ENCODE measurements at regions not wholly inside any gene's neighbourhood (a gene's known extent, or its start where the extent isn't known, plus 50 kb on each side); places are given as distances from the start of the nearest gene placed in this dataset.

DNA sequence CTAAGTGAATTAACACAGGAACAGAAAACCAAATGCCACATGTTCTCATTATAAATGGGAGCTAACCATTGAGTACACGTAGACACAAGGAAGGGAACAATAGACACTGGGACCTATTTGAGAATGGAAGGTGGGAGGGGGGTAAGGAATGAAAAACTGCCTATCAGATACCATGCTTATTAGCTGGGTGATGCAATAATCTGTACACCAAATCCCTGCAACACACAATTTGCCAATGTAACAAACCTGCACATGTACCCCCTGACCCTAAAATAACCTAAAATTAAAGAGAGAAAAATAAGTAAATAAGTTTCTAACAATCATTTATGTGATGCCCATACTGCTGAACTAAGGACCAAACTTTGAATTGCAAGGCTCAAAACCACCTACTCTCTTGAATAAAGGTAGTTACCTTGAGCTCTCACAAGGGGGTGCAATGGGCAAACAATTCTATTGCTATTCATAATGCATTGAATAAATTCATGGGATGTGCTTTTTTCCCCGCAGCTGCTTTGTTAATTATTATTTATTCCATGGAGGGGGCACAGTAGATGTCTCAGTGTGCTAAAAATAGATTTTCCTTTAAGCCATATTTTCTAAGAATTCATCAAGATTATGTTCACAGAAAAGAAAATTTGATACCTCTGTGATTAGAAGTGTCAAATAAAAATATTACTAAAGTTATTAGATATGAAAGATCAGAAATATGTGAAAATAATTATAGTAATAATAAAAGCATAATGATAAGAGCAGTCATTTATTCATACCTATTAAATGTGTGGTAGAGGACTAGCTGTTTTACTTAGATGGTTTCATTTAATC, 76.2 kb upstream of the PTPN3 start:
- 43% methylated on average over 2 of the region's 2 CpGs; no CpG with 5 or more reads in 1 of the 2 experiments for WGBS, 2 experiments (ENCODE audit: extremely low coverage in 1 of 2, insufficient coverage in 1 of 2, insufficient read length in 1 of 2, insufficient replicate concordance in 2 of 2, low coverage in 1 of 2, low lambda C conversion rate in 2 of 2, missing lambda C conversion rate in 1 of 2)
- no peak overlapping the region for H2BK20ac ChIP-seq (ENCODE audit: low read length)
- ChIA-PET CTCF (ENCODE audit: partially characterized antibody) (interaction anchor here (0.6 to 8.3 kb wide), 36 partner anchors 9 to 578 kb away, joined by 3 to 68 read pairs (median 4); no protein-coding TSS in a partner anchor), POLR2A (ENCODE audit: partially characterized antibody) (interaction anchor here (1.1 kb wide), 1 partner anchor 242 kb away, joined by 3 read pairs; no protein-coding TSS in a partner anchor)
- no peaks in the 10 kb centered on the region for H3K79me2 ChIP-seq (ENCODE audit: control insufficient read depth in 1 of 2, insufficient read depth in 2 of 2, low read length in 2 of 2)
- H3K18ac ChIP-seq (ENCODE audit: extremely low read depth, low read length): no peak overlapping the region
- H2BK12ac ChIP-seq (ENCODE audit: low read depth, low read length): no peak overlapping the region
- H3K4ac ChIP-seq (replicated peaks; ENCODE audit: insufficient read length, low read depth, low read length): no peak overlapping the region
- no peak overlapping the region for H4K5ac ChIP-seq (ENCODE audit: insufficient read length, low read depth, low read length)
- H2BK120ac ChIP-seq (replicated peaks; ENCODE audit: low read depth, low read length): no peak overlapping the region
- no peak overlapping the region for H2BK5ac ChIP-seq (ENCODE audit: low read depth, low read length)
- no peaks in the 10 kb centered on the region for H3K36me3 ChIP-seq (ENCODE audit: control insufficient read depth in 2 of 4, insufficient read depth in 4 of 4, low read length in 3 of 4)
- H3K23me2 ChIP-seq (ENCODE audit: low read depth, low read length): no peaks in the 10 kb centered on the region
- no peak overlapping the region for H4K91ac ChIP-seq (replicated peaks; ENCODE audit: insufficient read length, low read length)
- H3K56ac ChIP-seq (replicated peaks; ENCODE audit: insufficient read length, low read depth, low read length): no peak overlapping the region
- H2BK15ac ChIP-seq (ENCODE audit: low read length): no peak overlapping the region
- FAIRE-seq (peak; percentile 79), DNase-seq (ENCODE audit: low read depth in 1 of 2, low spot score in 2 of 2) (no peak)
- H2AK5ac ChIP-seq (ENCODE audit: low read depth, low read length): no peak overlapping the region
- no peak overlapping the region for H2AFZ ChIP-seq (ENCODE audit: low read length)
- TF ChIP-seq TCF12 (IDR thresholded peaks at IDR 0.05; ENCODE audit: low read depth, low read length) (no peak), RAD21 (IDR thresholded peaks at IDR 0.05 in 1 of 2, conservative IDR thresholded peaks at IDR 0.05 in 1 of 2; ENCODE audit: low read depth in 2 of 2, low read length in 2 of 2) (peak; percentile 88 to 90), BCL11A (IDR thresholded peaks at IDR 0.05; ENCODE audit: low read depth in 2 of 2, low read length in 2 of 2) (no peak), EGR1 (IDR thresholded peaks at IDR 0.05; ENCODE audit: borderline replicate concordance, low read depth, low read length) (no peak), JUND (IDR thresholded peaks at IDR 0.05; ENCODE audit: low read length) (0 out of 2 replicates have a peak, but pooled peaks have one; percentile 10), CEBPB (IDR thresholded peaks at IDR 0.05; ENCODE audit: low read depth, low read length) (peak; percentile 61; the same call in 1 of the 2 replicates)
- TF ChIP-seq, protein P1, sequence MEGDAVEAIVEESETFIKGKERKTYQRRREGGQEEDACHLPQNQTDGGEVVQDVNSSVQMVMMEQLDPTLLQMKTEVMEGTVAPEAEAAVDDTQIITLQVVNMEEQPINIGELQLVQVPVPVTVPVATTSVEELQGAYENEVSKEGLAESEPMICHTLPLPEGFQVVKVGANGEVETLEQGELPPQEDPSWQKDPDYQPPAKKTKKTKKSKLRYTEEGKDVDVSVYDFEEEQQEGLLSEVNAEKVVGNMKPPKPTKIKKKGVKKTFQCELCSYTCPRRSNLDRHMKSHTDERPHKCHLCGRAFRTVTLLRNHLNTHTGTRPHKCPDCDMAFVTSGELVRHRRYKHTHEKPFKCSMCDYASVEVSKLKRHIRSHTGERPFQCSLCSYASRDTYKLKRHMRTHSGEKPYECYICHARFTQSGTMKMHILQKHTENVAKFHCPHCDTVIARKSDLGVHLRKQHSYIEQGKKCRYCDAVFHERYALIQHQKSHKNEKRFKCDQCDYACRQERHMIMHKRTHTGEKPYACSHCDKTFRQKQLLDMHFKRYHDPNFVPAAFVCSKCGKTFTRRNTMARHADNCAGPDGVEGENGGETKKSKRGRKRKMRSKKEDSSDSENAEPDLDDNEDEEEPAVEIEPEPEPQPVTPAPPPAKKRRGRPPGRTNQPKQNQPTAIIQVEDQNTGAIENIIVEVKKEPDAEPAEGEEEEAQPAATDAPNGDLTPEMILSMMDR (IDR thresholded peaks at IDR 0.05; ENCODE audit: control extremely low read depth in 1 of 3, insufficient read depth in 1 of 3, low read depth in 1 of 3, low read length in 3 of 3): peak in 2 of 3 experiments; percentile 67 to 72; a peak in 3 of 4 replicates
- H3K4me1 ChIP-seq (replicated peaks in 1 of 4; ENCODE audit: control insufficient read depth in 3 of 4, insufficient read depth in 4 of 4, low read length in 3 of 4): no peaks in the 10 kb centered on the region
- H3K27me3 ChIP-seq (replicated peaks in 1 of 4; ENCODE audit: control insufficient read depth in 3 of 4, extremely low read depth in 1 of 4, insufficient read depth in 3 of 4, low read length in 3 of 4): no peaks in the 10 kb centered on the region
- no peaks in the 10 kb centered on the region for H4K20me1 ChIP-seq (replicated peaks in 1 of 2; ENCODE audit: control insufficient read depth in 1 of 2, insufficient read depth in 2 of 2, low read length in 2 of 2)
- H3K9ac ChIP-seq (replicated peaks in 1 of 4; ENCODE audit: extremely low read depth in 1 of 4, low read depth in 3 of 4, low read length in 3 of 4): no peak overlapping the region
- no peak overlapping the region for H4K8ac ChIP-seq (ENCODE audit: extremely low read depth, insufficient read depth, low read length)
- H3K9me3 ChIP-seq (ENCODE audit: insufficient read depth in 2 of 2, low read depth in 1 of 2, low read length in 1 of 2): no peaks in the 10 kb centered on the region; a peak in 1 of 4 replicates
- no peak overlapping the region for H3K4me2 ChIP-seq (ENCODE audit: insufficient read depth in 1 of 2, low read depth in 2 of 2, low read length in 2 of 2)
- no peak overlapping the region for H3K23ac ChIP-seq (ENCODE audit: insufficient read length)
- H3K14ac ChIP-seq (ENCODE audit: insufficient read length): no peak overlapping the region
- no peak overlapping the region for H3K27ac ChIP-seq (ENCODE audit: low read depth, low read length)
- no peaks in the 10 kb centered on the region for H3K79me1 ChIP-seq (ENCODE audit: low read depth, low read length)
- H3K4me3 ChIP-seq (ENCODE audit: extremely low read depth in 1 of 4, insufficient read depth in 2 of 4, low read depth in 3 of 4, low read length in 4 of 4): no peak overlapping the region
